Right forelimb (tissue), 1 donor: ENCODE measurements at regions not wholly inside any gene's neighbourhood (a gene's known extent, or its start where the extent isn't known, plus 50 kb on each side); places are given as distances from the start of the nearest gene placed in this dataset.

Experiments used
- DNase-seq: peaks from one replicate; pipeline ENCODE4 v3.0.0-alpha.2; 2018

GRCh38 chr16:26295625-26296304, 604.0 kb downstream of the HS3ST4 start:
- DNase-seq, result no peak

DNA sequence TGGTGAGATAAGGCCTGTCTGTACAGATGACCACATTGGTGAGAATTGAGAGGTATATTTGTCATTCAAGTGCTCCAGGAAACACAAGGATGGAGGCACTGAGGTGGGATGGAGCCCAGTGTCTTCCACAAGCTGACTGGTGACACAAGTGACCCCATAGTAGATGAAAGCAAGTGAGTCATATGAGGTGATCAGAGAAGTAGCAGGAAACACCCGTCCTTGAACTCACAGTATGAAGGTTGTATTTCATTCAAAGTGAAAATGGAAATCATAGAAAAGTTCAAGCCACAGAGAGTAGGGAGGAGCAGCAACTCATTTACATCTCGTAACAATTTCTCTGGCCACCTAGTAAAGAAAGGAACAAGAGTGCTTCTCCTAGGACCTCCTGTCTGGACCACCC, 609.8 kb downstream of the HS3ST4 start:
- DNase-seq, result no peak

GRCh38 chr16:26316683-26317464, 625.1 kb downstream of the HS3ST4 start:
- no peak for DNase-seq

- DNase-seq, result no peak
Observed at GRCh38 chr16:26317885-26318284, 626.1 kb downstream of the HS3ST4 start.

GRCh38 chr16:26330654-26331053, 638.9 kb downstream of the HS3ST4 start:
- no peak for DNase-seq

DNA sequence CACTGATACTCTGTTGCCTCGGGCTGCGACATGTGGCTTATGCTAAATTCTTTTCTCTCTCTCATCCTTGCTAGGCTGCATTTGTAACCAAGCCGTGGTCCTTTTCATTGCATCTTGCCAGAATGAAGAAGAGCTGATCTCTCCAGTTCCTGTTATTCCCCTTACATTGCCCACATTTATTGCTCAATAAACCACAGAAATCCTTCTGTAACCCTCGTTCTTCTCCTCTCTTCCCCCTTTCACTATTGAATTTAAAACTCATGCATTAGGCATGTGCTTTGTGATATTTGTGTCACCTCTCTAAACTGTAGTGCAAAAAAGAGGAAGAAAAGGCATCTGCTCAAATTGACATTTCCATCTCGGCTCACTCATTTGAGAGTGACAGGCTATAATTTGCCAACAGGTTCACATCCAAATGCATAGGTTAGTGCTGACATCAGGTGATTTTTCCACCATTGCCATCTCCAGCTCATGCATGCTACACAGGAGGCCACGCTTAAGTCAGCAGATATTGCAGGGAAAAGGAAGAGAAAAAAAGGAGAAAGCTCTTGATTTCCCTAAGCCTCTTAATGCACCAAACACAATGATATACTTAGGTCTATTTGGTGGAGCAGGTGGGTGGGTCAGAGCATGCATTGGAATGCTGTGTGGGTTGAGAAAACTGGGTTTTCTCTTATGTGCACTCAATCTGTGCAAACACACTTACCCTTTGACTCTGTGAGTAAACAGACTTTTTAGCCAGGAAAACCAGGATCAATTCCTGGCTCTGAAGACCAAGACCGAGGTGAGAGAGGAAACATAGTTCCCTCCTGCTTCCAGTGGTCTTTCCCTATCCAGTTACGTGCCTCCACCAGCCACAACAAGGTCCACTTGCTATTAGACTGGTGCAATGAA, 642.7 kb downstream of the HS3ST4 start:
- DNase-seq, result no peak

- no peak for DNase-seq
Observed at GRCh38 chr16:26335236-26335853, 643.6 kb downstream of the HS3ST4 start.

DNA sequence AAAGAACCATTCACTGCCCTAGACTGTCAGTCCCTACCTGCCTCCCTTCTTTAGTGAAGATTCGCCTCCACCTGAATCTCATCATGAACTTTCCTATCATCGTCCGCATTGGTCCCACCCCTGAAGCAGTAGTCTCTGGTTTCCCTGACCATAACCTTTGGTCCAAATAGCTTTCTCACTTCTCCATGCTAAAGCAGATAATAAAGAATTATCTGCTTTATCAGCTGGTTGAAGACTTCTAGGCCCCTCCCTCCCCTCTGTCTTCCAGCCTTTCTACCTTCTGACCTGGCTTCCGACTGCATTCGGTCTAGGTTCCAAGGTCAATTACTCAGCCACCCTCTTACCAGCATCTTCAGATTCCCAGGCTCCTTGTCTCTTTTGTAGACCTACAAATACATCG, 650.9 kb downstream of the HS3ST4 start:
- DNase-seq, result no peak

DNA sequence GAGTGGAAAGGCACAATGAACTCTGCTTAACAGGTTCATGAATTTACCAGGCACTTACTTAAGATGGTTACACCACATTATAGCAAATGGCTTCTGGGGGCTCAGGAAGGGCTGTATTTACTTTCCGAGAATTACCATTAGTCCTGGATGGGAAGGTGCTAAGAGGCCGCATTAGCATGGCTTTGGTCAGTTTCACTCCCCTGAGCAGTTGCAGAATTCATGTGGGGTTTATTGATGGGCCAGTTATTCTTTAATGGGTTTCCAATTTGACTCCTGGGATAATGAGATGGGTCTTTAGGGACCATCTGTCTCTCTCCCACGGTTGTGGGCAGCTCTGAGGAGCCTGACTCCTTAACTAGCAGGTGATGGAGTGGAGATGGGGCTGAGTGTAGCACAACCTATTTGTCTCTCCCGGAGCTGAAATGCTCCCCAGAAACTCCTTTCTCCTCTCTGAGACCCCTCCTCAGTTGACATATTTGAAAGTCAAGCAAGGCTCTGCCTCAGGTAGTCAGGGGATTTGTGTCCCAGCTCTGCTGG, 652.5 kb downstream of the HS3ST4 start:
- no peak for DNase-seq

- DNase-seq, result no peak
Observed at GRCh38 chr16:26344976-26345375, 653.2 kb downstream of the HS3ST4 start.

GRCh38 chr16:26345966-26346365, 654.2 kb downstream of the HS3ST4 start:
- DNase-seq, result no peak

GRCh38 chr16:26348095-26348494, 656.3 kb downstream of the HS3ST4 start:
- DNase-seq, result no peak

DNA sequence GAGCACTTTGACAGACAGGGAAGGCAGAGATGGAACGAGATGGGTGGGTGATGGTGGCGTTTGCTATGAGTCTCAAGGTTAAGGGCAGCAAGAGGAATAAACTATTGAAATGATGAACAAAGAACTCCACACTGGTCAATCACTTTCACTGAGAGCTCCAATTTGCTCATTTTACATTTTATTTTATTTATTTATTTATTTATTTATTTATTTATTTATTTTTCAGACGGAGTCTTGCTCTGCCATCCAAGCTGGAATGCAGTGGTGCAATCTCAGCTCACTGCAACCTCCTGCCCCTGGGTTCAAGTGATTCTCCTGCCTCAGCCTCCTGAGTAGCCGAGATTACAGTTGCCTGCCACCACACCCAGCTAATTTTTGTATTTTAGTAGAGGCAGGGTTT, 669.1 kb downstream of the HS3ST4 start:
- DNase-seq, result no peak

GRCh38 chr16:26363581-26363980, 671.8 kb downstream of the HS3ST4 start:
- no peak for DNase-seq

DNA sequence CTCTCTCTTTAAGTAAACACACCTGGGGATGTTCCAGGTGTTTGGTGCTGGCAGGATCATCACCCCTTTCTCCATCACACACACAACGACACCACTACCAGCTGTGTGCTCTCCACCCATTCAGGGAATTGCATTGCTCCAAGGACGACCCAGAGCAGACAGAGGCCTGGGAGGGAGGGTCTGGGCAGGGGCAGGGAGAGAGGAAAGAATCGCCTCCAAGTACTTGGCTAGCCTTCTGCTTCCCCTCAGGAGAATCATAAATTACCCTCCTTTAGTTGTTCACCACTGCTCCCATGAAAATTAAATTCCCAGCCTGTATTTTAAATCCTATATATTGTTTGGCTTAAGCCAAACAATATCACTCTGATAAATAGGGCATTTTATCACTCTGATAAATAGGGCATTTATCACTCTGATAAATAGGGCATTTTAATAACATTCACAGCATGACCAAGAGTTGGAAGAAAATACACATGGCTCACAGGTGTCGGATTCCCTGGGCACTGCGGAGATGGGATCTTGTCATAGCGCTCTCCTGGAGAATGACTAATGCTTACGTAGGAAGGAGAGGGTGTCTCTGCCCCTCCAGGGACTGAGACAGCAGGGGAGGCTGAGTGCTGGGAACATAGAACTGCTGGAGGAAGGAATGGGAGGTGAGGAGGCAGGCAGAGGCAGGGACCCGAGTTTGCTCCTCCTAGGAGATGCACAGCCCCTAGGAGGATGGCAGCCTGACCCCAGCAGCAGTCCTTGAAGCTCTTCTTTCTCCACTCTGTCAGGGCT, 673.6 kb downstream of the HS3ST4 start:
- DNase-seq, result no peak

GRCh38 chr16:26371349-26371869, 679.6 kb downstream of the HS3ST4 start:
- DNase-seq, result no peak

DNA sequence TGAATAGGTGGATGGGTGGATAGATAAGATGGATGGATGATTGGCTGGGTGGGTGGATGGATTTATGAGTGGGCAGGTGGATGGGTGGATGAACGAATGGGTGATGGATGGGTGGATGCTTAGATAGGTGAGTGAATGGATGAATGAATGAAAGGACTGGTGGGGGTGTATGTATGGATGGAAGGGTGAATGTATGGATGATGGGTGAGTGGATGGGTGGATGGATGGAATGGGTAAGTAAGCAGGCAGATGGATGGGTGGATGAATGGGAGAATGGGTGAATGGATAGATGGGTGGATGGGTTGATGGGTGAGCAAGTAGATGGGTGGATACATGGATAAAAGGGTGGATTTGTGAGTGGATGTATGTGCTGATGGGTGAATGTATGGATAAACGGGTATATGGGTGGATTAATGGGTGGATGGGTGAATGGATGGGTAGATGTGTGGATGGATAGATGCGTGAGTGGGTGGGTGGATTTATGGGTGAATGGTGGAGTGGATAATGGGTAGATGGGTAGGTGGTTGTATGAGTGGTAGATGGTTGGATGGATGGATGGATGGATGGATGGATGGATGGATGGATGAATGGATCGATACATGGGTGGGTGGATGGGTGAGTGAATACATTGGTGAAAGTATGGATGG, 682.6 kb downstream of the HS3ST4 start:
- DNase-seq, result no peak

DNA sequence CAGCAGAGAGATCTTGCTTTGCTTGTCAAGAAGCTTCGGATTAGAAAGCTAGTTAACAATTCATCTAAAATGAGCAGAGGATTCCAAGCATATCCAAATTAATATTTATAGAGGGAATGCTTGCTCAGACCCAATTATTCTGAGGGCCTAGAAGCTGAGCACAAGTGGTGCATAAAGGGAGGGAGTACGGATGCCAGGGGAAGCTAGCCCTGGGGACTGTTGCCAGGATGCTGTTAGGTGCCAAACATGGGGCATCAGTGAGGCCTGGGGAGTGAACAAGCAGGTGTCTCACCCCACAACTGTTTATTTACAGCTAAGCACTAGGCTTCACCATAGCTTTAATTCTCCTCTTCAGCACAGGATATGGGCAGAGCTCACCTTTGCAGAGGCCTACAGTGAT, 684.1 kb upstream of the C16orf82 start:
- DNase-seq, result no peak

DNA sequence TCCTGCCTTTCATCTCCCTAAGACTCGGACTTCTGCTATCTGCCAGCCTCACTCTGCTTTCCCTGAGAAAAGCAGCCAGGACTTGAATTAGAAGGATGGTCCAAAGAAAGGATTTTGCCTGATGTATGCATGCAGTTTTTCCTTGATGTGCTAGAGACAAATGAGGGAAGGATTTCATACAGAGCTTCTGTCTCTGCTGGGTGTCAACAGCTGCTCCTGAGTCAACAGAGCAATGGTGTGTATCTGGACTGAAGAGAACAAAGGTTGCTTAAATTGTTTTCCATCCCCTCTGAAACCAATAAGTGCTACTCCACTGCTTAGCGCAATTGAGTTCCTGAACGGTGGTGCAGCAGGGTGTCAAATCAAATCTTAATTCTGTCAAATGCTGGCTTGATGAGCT, 680.6 kb upstream of the C16orf82 start:
- no peak for DNase-seq

GRCh38 chr16:26391833-26392232, 674.9 kb upstream of the C16orf82 start:
- DNase-seq, result no peak

DNA sequence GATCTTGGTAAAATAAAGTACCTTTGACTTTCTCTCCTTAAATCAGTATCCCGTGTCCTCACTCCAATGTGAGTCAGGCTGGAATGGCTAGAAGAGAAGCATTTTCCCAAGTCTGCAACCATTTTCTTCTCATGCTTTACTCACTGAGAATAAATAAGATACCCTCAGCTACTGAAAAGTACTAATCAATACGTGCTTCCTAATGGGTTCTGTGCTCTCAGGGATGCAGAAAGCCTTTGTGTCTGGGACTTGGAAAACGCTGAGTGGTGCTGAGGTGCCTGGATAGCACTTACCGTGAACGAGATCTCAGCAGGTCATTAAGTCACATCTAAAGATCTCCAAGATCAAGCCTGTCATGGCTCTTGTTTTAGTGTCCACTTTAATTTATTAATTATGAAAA, 672.3 kb upstream of the C16orf82 start:
- no peak for DNase-seq
